GM23338 (cell line): ENCODE measurements at regions not wholly inside any gene's neighbourhood (a gene's known extent, or its start where the extent isn't known, plus 50 kb on each side); places are given as distances from the start of the nearest gene placed in this dataset.

ENCODE experiments used
- ATAC-seq: fragments of 200-7000 bp; cut with Tn5 transposase; 3 replicates; pipeline ENCODE4 v1.9.1; 2020
- DNase-seq: peaks from one replicate; pipeline ENCODE4 v3.0.0-alpha.2; 2015; ENCODE audit warnings: low spot score
- H2AFZ ChIP-seq: fragments of 200-600 bp; sonication (generic); 2 replicates; pipeline ENCODE4 v1.8.0; 2016; ENCODE audit warnings: antibody characterized with exemption, mild to moderate bottlenecking, moderate library complexity
- H3F3A ChIP-seq: fragments of 200-600 bp; sonication (generic); replicated peaks from 2 replicates; pipeline ENCODE4 v1.8.0; 2017; ENCODE audit warnings: antibody characterized with exemption, mixed run types, low read depth
- H3K27ac ChIP-seq: fragments of 200-600 bp; sonication (generic); 2 replicates; pipeline ENCODE4 v1.6.1; 2016; ENCODE audit warnings: low read depth
- H3K27me3 ChIP-seq: fragments of 200-600 bp; sonication (generic); 2 replicates; pipeline ENCODE4 v1.8.0; 2016; ENCODE audit warnings: mild to moderate bottlenecking, mixed run types, moderate library complexity; ENCODE audit not compliant: insufficient read depth
- H3K36me3 ChIP-seq: fragments of 200-600 bp; sonication (generic); 2 replicates; pipeline ENCODE4 v1.8.0; 2016; ENCODE audit warnings: mild to moderate bottlenecking; ENCODE audit not compliant: insufficient read depth
- H3K4me1 ChIP-seq: fragments of 200-600 bp; sonication (generic); 2 replicates; pipeline ENCODE4 v1.8.0; 2016; ENCODE audit warnings: mild to moderate bottlenecking, moderate library complexity; ENCODE audit not compliant: insufficient read depth
- H3K4me2 ChIP-seq: fragments of 200-600 bp; sonication (generic); 2 replicates; pipeline ENCODE4 v1.7.1; 2017; ENCODE audit warnings: mixed run types
- H3K4me3 ChIP-seq: fragments of 200-600 bp; sonication (generic); 2 replicates; pipeline ENCODE4 v1.6.1; 2016; ENCODE audit warnings: mixed run types
- H3K79me2 ChIP-seq: fragments of 200-600 bp; sonication (generic); replicated peaks from 2 replicates; pipeline ENCODE4 v1.8.0; 2017; ENCODE audit warnings: mild to moderate bottlenecking; ENCODE audit not compliant: insufficient read depth
- H3K9me2 ChIP-seq: fragments of 200-600 bp; sonication (generic); 2 replicates; pipeline ENCODE4 v1.8.0; 2017; ENCODE audit not compliant: insufficient read depth
- H4K20me1 ChIP-seq: fragments of 200-600 bp; sonication (generic); replicated peaks from 2 replicates; pipeline ENCODE4 v1.8.0; 2017; ENCODE audit warnings: mild to moderate bottlenecking; ENCODE audit not compliant: insufficient read depth
- H3K27ac Mint-ChIP-seq: 2 replicates; pipeline ENCODE4 v1.8.0; 2020; ENCODE audit warnings: inconsistent platforms, mild to moderate bottlenecking, moderate library complexity, mixed read lengths
- H3K27me3 Mint-ChIP-seq: 3 replicates; pipeline ENCODE4 v1.8.0; 2022; ENCODE audit warnings: low read depth, mild to moderate bottlenecking, moderate library complexity, mixed read lengths, inconsistent platforms; ENCODE audit not compliant: insufficient read depth, poor library complexity
- H3K36me3 Mint-ChIP-seq: 3 replicates; pipeline ENCODE4 v1.8.0; 2021; ENCODE audit warnings: low read depth, mild to moderate bottlenecking, inconsistent platforms, moderate library complexity, mixed read lengths
- H3K4me1 Mint-ChIP-seq: 3 replicates; pipeline ENCODE4 v1.8.0; 2020; ENCODE audit warnings: mild to moderate bottlenecking, inconsistent platforms, mixed read lengths
- H3K4me3 Mint-ChIP-seq: 3 replicates; pipeline ENCODE4 v1.8.0; 2021; ENCODE audit warnings: moderate library complexity, mild to moderate bottlenecking, inconsistent platforms, mixed read lengths
- H3K9me3 Mint-ChIP-seq: 3 replicates; pipeline ENCODE4 v1.8.0; 2020; ENCODE audit warnings: moderate library complexity, mild to moderate bottlenecking, inconsistent platforms, mixed read lengths
- CREB1 ChIP-seq: fragments of 250-450 bp; sonication (Bioruptor Pico); IDR thresholded peaks from 2 replicates; pipeline ENCODE4 v1.5.0; 2020; ENCODE audit warnings: low read depth, mild to moderate bottlenecking, moderate library complexity
- EZH2 ChIP-seq: fragments of 200-600 bp; sonication (generic); IDR thresholded peaks from one replicate; pipeline ENCODE4 v1.8.0; 2017; ENCODE audit warnings: antibody characterized with exemption, mild to moderate bottlenecking, low read depth; ENCODE audit not compliant: unreplicated experiment
- EZH2phosphoT487 ChIP-seq: fragments of 200-600 bp; sonication (generic); IDR thresholded peaks from one replicate; pipeline ENCODE4 v1.8.1; 2018; ENCODE audit warnings: antibody characterized with exemption; ENCODE audit not compliant: unreplicated experiment
- JUNB ChIP-seq: IDR thresholded peaks from one replicate; pipeline ENCODE4 v1.6.1; 2016; ENCODE audit warnings: antibody characterized with exemption; ENCODE audit not compliant: unreplicated experiment
- NANOG ChIP-seq: IDR thresholded peaks from 2 replicates; pipeline ENCODE4 v1.6.1; 2016; ENCODE audit warnings: antibody characterized with exemption, borderline replicate concordance
- POLR2AphosphoS5 ChIP-seq: IDR thresholded peaks from 2 replicates; pipeline ENCODE4 v1.6.1; 2016; ENCODE audit warnings: antibody characterized with exemption, low read depth
- STAT1 ChIP-seq: IDR thresholded peaks from one replicate; pipeline ENCODE4 v1.6.1; 2016; ENCODE audit warnings: antibody characterized with exemption; ENCODE audit not compliant: unreplicated experiment
- ZNF114 ChIP-seq: fragments of 250-450 bp; sonication (Bioruptor Pico); IDR thresholded peaks from 2 replicates; pipeline ENCODE4 v1.5.0; 2020; ENCODE audit warnings: mild to moderate bottlenecking, moderate library complexity
- ZNF331 ChIP-seq: fragments of 250-450 bp; sonication (Bioruptor Pico); IDR thresholded peaks from 2 replicates; pipeline ENCODE4 v1.5.0; 2020; ENCODE audit warnings: low read depth, mild to moderate bottlenecking, moderate library complexity
- TF ChIP-seq, protein P1 (sequence below): IDR thresholded peaks from 2 replicates; pipeline ENCODE4 v1.6.1; 2016; ENCODE audit warnings: antibody characterized with exemption
- TF ChIP-seq, protein P2 (sequence below): IDR thresholded peaks from one replicate; pipeline ENCODE4 v1.6.1; 2018; ENCODE audit warnings: antibody characterized with exemption; ENCODE audit not compliant: unreplicated experiment
- TF ChIP-seq, protein P3 (sequence below), 2 experiments: fragments of 200-600 bp in 1 of 2; sonication (generic) in 1 of 2; conservative IDR thresholded peaks; 2 replicates each; pipeline versions ENCODE4 v1.5.1 to v1.6.1; 2016 to 2017; ENCODE audit warnings: antibody characterized with exemption in 2 of 2, low read depth in 2 of 2, mild to moderate bottlenecking in 2 of 2, moderate library complexity in 1 of 2

DNA sequence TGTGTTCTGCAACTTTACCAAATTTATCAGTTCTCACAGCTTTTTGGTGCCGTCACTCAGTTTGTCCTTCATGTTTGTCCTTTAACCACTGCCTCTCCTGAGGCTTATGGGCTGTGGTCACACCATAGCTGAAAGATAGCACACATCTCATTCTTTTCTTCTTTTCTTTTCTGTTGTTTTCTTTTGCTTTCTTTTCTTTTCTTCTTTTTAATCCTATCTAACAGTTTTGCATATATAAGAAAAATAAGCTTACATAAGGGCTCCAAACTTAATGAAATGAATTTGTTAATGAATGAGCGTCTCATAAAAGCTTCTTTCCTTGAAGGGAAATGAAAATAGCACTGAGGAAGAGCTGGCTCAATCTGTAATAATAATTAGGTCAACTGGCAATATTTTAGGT is 1061.2 kb downstream of the PCDH18 start (continued):
- no peak for TF ChIP-seq ZNF331 (CRISPR knock-in tag)
- no peak for TF ChIP-seq POLR2AphosphoS5
- no peak for TF ChIP-seq JUNB

DNA sequence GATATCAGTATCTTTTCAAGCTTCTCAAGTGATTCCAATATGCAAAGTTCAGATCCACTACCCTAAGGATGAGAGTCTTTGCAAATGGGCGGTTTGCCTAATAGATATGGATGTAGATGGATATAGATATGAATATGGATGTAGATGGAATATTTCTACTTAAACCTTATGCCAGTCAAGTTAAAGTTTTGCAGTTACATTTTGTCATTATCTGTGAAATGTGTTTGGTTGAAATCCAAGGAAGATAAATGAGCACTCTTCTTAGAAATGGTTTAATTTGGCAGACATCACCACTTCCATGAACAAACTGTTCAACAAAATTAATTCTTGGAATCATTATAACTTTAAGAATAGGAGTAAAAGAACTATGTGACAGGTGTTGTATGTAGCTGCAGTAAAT is 1066.6 kb downstream of the PCDH18 start:
- no peak overlapping the region for H3K27ac ChIP-seq
- H3F3A ChIP-seq, result no peaks in the 10 kb centered on the region
- H3K9me2 ChIP-seq, result no peaks in the 10 kb centered on the region
- H3K36me3 ChIP-seq, result no peaks in the 10 kb centered on the region
- H3K27ac Mint-ChIP-seq, result no peak overlapping the region
- ATAC-seq (no peak), DNase-seq (no peak)
- peaks cover 7% of the 10 kb centered on the region for H3K9me3 Mint-ChIP-seq
- no peaks in the 10 kb centered on the region for H3K27me3 Mint-ChIP-seq
- H2AFZ ChIP-seq, result no peak overlapping the region
- H3K4me2 ChIP-seq, result no peak overlapping the region
- no peaks in the 10 kb centered on the region for H4K20me1 ChIP-seq
- no peaks in the 10 kb centered on the region for H3K27me3 ChIP-seq
- H3K4me1 Mint-ChIP-seq, result no peaks in the 10 kb centered on the region
- TF ChIP-seq, protein P1, sequence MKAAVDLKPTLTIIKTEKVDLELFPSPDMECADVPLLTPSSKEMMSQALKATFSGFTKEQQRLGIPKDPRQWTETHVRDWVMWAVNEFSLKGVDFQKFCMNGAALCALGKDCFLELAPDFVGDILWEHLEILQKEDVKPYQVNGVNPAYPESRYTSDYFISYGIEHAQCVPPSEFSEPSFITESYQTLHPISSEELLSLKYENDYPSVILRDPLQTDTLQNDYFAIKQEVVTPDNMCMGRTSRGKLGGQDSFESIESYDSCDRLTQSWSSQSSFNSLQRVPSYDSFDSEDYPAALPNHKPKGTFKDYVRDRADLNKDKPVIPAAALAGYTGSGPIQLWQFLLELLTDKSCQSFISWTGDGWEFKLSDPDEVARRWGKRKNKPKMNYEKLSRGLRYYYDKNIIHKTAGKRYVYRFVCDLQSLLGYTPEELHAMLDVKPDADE, result no peak
- TF ChIP-seq NANOG, result no peak
- TF ChIP-seq EZH2, result no peak
- TF ChIP-seq, protein P2, sequence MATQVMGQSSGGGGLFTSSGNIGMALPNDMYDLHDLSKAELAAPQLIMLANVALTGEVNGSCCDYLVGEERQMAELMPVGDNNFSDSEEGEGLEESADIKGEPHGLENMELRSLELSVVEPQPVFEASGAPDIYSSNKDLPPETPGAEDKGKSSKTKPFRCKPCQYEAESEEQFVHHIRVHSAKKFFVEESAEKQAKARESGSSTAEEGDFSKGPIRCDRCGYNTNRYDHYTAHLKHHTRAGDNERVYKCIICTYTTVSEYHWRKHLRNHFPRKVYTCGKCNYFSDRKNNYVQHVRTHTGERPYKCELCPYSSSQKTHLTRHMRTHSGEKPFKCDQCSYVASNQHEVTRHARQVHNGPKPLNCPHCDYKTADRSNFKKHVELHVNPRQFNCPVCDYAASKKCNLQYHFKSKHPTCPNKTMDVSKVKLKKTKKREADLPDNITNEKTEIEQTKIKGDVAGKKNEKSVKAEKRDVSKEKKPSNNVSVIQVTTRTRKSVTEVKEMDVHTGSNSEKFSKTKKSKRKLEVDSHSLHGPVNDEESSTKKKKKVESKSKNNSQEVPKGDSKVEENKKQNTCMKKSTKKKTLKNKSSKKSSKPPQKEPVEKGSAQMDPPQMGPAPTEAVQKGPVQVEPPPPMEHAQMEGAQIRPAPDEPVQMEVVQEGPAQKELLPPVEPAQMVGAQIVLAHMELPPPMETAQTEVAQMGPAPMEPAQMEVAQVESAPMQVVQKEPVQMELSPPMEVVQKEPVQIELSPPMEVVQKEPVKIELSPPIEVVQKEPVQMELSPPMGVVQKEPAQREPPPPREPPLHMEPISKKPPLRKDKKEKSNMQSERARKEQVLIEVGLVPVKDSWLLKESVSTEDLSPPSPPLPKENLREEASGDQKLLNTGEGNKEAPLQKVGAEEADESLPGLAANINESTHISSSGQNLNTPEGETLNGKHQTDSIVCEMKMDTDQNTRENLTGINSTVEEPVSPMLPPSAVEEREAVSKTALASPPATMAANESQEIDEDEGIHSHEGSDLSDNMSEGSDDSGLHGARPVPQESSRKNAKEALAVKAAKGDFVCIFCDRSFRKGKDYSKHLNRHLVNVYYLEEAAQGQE, result no peak
- no peak for TF ChIP-seq CREB1 (CRISPR knock-in tag)
- no peak for TF ChIP-seq STAT1
- no peak for TF ChIP-seq JUNB
- TF ChIP-seq EZH2phosphoT487, result no peak
- no peak for TF ChIP-seq ZNF331 (CRISPR knock-in tag)
- H3K4me3 ChIP-seq, result no peak overlapping the region
- no peaks in the 10 kb centered on the region for H3K4me1 ChIP-seq
- H3K4me3 Mint-ChIP-seq, result no peak overlapping the region
- H3K79me2 ChIP-seq, result no peaks in the 10 kb centered on the region
- no peaks in the 10 kb centered on the region for H3K36me3 Mint-ChIP-seq

DNA sequence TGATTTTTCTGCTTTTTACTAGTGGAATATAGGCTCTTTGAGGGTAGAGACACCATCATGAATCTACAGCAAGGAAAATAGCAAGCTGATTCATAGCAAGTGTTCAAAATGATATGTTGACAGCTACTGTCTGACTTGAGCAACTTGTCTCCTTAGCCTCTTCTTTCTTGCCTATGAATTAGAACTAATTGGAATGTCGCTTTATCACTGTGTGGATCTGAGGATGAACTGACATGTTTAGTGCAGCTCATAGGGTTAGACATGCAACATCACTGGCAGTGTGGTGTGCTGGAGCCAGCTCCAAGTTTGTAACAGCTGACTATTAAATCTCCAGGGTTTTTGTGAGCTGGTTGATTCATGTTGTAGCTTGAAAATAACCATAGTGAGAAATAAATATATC is 1068.4 kb downstream of the PCDH18 start:
- no peaks in the 10 kb centered on the region for H3K36me3 Mint-ChIP-seq
- no peak overlapping the region for H3K27ac ChIP-seq
- no peaks in the 10 kb centered on the region for H3F3A ChIP-seq
- H3K9me2 ChIP-seq, result no peaks in the 10 kb centered on the region
- no peaks in the 10 kb centered on the region for H3K79me2 ChIP-seq
- H2AFZ ChIP-seq, result no peak overlapping the region
- no peak overlapping the region for H3K4me3 ChIP-seq
- H3K4me1 Mint-ChIP-seq, result no peaks in the 10 kb centered on the region
- no peak overlapping the region for H3K4me2 ChIP-seq
- no peak for ATAC-seq
- no peak for DNase-seq
- no peaks in the 10 kb centered on the region for H3K36me3 ChIP-seq
- no peaks in the 10 kb centered on the region for H4K20me1 ChIP-seq
- no peak overlapping the region for H3K27ac Mint-ChIP-seq
- H3K4me3 Mint-ChIP-seq, result no peak overlapping the region
- H3K27me3 Mint-ChIP-seq, result peaks cover 2% of the 10 kb centered on the region
- H3K9me3 Mint-ChIP-seq, result peaks cover 4% of the 10 kb centered on the region
- no peaks in the 10 kb centered on the region for H3K27me3 ChIP-seq
- 0 out of 2 replicates have a peak, but pooled peaks cover 5% of the 10 kb centered on the region for H3K4me1 ChIP-seq
- TF ChIP-seq POLR2AphosphoS5, result no peak
- TF ChIP-seq STAT1, result no peak
- TF ChIP-seq NANOG, result no peak
- TF ChIP-seq, protein P3, sequence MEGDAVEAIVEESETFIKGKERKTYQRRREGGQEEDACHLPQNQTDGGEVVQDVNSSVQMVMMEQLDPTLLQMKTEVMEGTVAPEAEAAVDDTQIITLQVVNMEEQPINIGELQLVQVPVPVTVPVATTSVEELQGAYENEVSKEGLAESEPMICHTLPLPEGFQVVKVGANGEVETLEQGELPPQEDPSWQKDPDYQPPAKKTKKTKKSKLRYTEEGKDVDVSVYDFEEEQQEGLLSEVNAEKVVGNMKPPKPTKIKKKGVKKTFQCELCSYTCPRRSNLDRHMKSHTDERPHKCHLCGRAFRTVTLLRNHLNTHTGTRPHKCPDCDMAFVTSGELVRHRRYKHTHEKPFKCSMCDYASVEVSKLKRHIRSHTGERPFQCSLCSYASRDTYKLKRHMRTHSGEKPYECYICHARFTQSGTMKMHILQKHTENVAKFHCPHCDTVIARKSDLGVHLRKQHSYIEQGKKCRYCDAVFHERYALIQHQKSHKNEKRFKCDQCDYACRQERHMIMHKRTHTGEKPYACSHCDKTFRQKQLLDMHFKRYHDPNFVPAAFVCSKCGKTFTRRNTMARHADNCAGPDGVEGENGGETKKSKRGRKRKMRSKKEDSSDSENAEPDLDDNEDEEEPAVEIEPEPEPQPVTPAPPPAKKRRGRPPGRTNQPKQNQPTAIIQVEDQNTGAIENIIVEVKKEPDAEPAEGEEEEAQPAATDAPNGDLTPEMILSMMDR (conservative IDR thresholded peaks at IDR 0.05; ENCODE audit: low read depth in 2 of 2), result no peak
- no peak for TF ChIP-seq ZNF114 (CRISPR knock-in tag)
- TF ChIP-seq CREB1 (CRISPR knock-in tag), result no peak
- TF ChIP-seq, protein P1, result no peak
- no peak for TF ChIP-seq EZH2
